ENCODE measurements at regions not wholly inside any gene's neighbourhood (a gene's known extent, or its start where the extent isn't known, plus 50 kb on each side); places are given as distances from the start of the nearest gene placed in this dataset.

GRCh38 chr2:53460937-53461336 lies 306.7 kb upstream of the CHAC2 start:
- no peak overlapping the region for H3K27ac Mint-ChIP-seq (ENCODE audit: unreplicated experiment)
- no peaks in the 10 kb centered on the region for H3K36me3 Mint-ChIP-seq (ENCODE audit: unreplicated experiment)
- H3K27me3 Mint-ChIP-seq (ENCODE audit: unreplicated experiment): peaks cover 13% of the 10 kb centered on the region
- TF ChIP-seq CTCF (IDR thresholded peaks at IDR 0.05): no peak
- no peak overlapping the region for H3K4me3 Mint-ChIP-seq (ENCODE audit: unreplicated experiment)
- DNase-seq (ENCODE audit: extremely low spot score, unreplicated experiment): no peak
- no peaks in the 10 kb centered on the region for H3K9me3 Mint-ChIP-seq (ENCODE audit: unreplicated experiment)
- no peaks in the 10 kb centered on the region for H3K4me1 Mint-ChIP-seq (ENCODE audit: unreplicated experiment)

- Mint-ChIP-seq H3K27me3 (ENCODE audit: unreplicated experiment) (peaks cover 13% of the 10 kb centered on the region), H3K27ac (ENCODE audit: unreplicated experiment) (no peak overlapping the region), H3K9me3 (ENCODE audit: unreplicated experiment) (no peaks in the 10 kb centered on the region), H3K4me3 (ENCODE audit: unreplicated experiment) (no peak overlapping the region), H3K36me3 (ENCODE audit: unreplicated experiment) (no peaks in the 10 kb centered on the region), H3K4me1 (ENCODE audit: unreplicated experiment) (no peaks in the 10 kb centered on the region)
- no peak for DNase-seq (ENCODE audit: extremely low spot score, unreplicated experiment)
- no peak for TF ChIP-seq CTCF (IDR thresholded peaks at IDR 0.05)
Measured at GRCh38 chr2:53460347-53460746, 307.3 kb upstream of the CHAC2 start.

DNA sequence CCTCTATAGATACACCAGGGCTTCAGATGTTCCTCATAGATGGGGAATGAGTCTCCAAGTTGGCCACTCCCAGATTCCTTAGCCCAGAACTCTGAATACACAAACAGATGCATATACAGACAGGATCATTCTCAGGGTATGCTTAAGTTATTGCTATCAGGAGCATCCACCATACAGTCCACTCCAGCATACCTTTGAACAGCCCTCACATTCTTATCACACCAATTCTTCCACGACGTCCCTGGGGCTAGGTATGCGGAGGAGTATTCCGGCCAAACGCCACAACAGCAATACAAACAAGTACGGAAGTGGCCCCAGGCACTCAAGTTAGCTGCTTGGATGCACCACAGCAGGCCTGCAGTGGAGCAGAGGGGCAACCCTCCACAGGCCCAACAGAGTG lies 312.5 kb upstream of the CHAC2 start:
- Mint-ChIP-seq H3K36me3 (ENCODE audit: unreplicated experiment) (no peaks in the 10 kb centered on the region), H3K4me3 (ENCODE audit: unreplicated experiment) (no peak overlapping the region)

DNA sequence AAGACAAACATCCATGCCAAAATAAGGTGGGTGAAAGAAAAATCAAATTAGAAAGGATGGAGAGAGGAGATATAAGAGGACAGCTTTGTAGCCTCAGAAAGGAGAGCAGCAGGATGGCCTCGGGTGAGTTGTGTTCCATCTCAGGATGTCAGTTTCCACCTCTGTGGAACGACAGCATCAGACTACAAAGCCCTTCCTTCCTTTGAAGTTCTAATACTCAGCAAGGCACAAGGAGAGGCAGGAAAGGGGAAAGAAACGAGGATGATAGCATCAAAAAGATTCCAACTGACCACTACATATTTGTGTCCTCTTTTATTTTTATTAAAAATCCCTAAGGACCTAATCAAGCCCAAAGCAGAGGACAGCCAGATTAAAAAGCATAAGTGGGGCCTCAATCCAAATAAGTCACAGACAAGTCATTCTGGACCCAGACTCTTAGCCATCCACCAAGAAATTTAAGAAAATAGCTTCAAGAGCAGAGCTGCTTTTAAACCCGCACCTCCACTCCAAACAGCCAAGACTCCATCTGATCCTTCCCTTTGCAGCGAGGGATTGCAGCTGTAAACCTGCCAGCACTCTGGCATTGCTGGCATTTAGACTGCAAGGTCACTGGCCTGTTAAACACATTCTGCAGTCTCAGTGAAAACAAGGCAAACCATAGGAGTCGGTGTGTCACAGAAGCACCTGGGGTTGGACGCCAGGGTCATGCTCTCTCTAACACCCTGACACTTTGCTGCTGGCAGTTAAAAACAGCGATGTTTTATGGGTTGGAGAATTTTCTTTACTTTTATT lies 314.5 kb upstream of the CHAC2 start:
- Mint-ChIP-seq H3K4me3 (ENCODE audit: unreplicated experiment) (no peak overlapping the region), H3K9me3 (ENCODE audit: unreplicated experiment) (no peaks in the 10 kb centered on the region), H3K36me3 (ENCODE audit: unreplicated experiment) (no peaks in the 10 kb centered on the region), H3K27me3 (ENCODE audit: unreplicated experiment) (peaks cover 6% of the 10 kb centered on the region), H3K4me1 (ENCODE audit: unreplicated experiment) (no peaks in the 10 kb centered on the region), H3K27ac (ENCODE audit: unreplicated experiment) (no peak overlapping the region)
- no peak for DNase-seq (ENCODE audit: extremely low spot score, unreplicated experiment)
- TF ChIP-seq CTCF (IDR thresholded peaks at IDR 0.05): no peak

More for the DNA sequence above, 312.5 kb upstream of the CHAC2 start:
- no peak overlapping the region for H3K27ac Mint-ChIP-seq (ENCODE audit: unreplicated experiment)
- TF ChIP-seq CTCF (IDR thresholded peaks at IDR 0.05): no peak
- DNase-seq (ENCODE audit: extremely low spot score, unreplicated experiment): no peak
- no peaks in the 10 kb centered on the region for H3K9me3 Mint-ChIP-seq (ENCODE audit: unreplicated experiment)
- peaks cover 2% of the 10 kb centered on the region for H3K27me3 Mint-ChIP-seq (ENCODE audit: unreplicated experiment)
- no peaks in the 10 kb centered on the region for H3K4me1 Mint-ChIP-seq (ENCODE audit: unreplicated experiment)

GRCh38 chr2:53452400-53452799 lies 315.2 kb upstream of the CHAC2 start:
- DNase-seq (ENCODE audit: extremely low spot score, unreplicated experiment): no peak
- H3K27me3 Mint-ChIP-seq (ENCODE audit: unreplicated experiment): peaks cover 7% of the 10 kb centered on the region
- no peak overlapping the region for H3K27ac Mint-ChIP-seq (ENCODE audit: unreplicated experiment)
- no peak overlapping the region for H3K4me3 Mint-ChIP-seq (ENCODE audit: unreplicated experiment)
- TF ChIP-seq CTCF (IDR thresholded peaks at IDR 0.05): no peak
- H3K9me3 Mint-ChIP-seq (ENCODE audit: unreplicated experiment): no peaks in the 10 kb centered on the region
- H3K4me1 Mint-ChIP-seq (ENCODE audit: unreplicated experiment): no peaks in the 10 kb centered on the region
- no peaks in the 10 kb centered on the region for H3K36me3 Mint-ChIP-seq (ENCODE audit: unreplicated experiment)
